Activated CD8-positive, alpha-beta T cell treated with anti-CD3 and anti-CD28 coated beads for 36 hours (primary cell): ENCODE measurements at regions not wholly inside any gene's neighbourhood (a gene's known extent, or its start where the extent isn't known, plus 50 kb on each side); places are given as distances from the start of the nearest gene placed in this dataset.

Source experiments
- ATAC-seq: fragments of 200-7000 bp; cut with Tn5 transposase; one replicate; pipeline ENCODE4 v1.10.0; 2021; ENCODE audit warnings: mild to moderate bottlenecking, moderate library complexity
- CTCF ChIA-PET: fragments of 350-600 bp; sonication (Branson Sonifier 250); formaldehyde crosslinking; loops from one replicate; lab custom pipeline; 2021; ENCODE audit warnings: antibody characterized with exemption; lab: Charles Lee
- POLR2A ChIA-PET: fragments of 350-600 bp; sonication (Branson Sonifier 250); formaldehyde crosslinking; loops from one replicate; lab custom pipeline; 2021; ENCODE audit warnings: antibody characterized with exemption; lab: Charles Lee
- DNase-seq: peaks from one replicate; pipeline ENCODE4 v3.0.0-alpha.2; 2020
- H3K27ac Mint-ChIP-seq: one replicate; pipeline ENCODE4 v1.8.0; 2021; ENCODE audit warnings: mild to moderate bottlenecking, mixed read lengths
- H3K27me3 Mint-ChIP-seq: one replicate; pipeline ENCODE4 v1.8.0; 2021; ENCODE audit warnings: mixed read lengths
- H3K36me3 Mint-ChIP-seq: one replicate; pipeline ENCODE4 v1.8.0; 2021; ENCODE audit warnings: low read depth, mixed read lengths
- H3K4me1 Mint-ChIP-seq: one replicate; pipeline ENCODE4 v1.8.0; 2021; ENCODE audit warnings: low read depth, mixed read lengths
- H3K4me3 Mint-ChIP-seq: one replicate; pipeline ENCODE4 v1.8.0; 2021; ENCODE audit warnings: mild to moderate bottlenecking, moderate library complexity, mixed read lengths
- H3K9me3 Mint-ChIP-seq: one replicate; pipeline ENCODE4 v1.8.0; 2021; ENCODE audit warnings: mixed read lengths
- CTCF ChIP-seq: fragments of 200-600 bp; IDR thresholded peaks from one replicate; pipeline ENCODE4 v1.8.0; 2022; ENCODE audit warnings: antibody characterized with exemption, mild to moderate bottlenecking
- intact Hi-C: fragments of 100-400 bp; cut with micrococcal nuclease; formaldehyde crosslinking; loops from one replicate; pipeline ENCODE4 v1.10.0; 2022

GRCh38 chr10:78936412-78937342 lies 132.1 kb upstream of the ZMIZ1 start:
- Mint-ChIP-seq H3K36me3 (no peaks in the 10 kb centered on the region), H3K27me3 (no peaks in the 10 kb centered on the region), H3K9me3 (no peaks in the 10 kb centered on the region), H3K4me3 (no peak overlapping the region), H3K4me1 (no peaks in the 10 kb centered on the region), H3K27ac (no peak overlapping the region)
- ChIA-PET CTCF (interaction anchor here (1.5 to 5.1 kb wide), 4 partner anchors 10 to 259 kb away, joined by 3 to 26 read pairs (median 4); no protein-coding TSS in a partner anchor), POLR2A (no interaction called here)
- ATAC-seq: no peak
- DNase-seq: no peak
- intact Hi-C loops: loop anchor here (10.0 kb wide), 1 partner anchor 258 kb away; no protein-coding TSS in a partner anchor
- TF ChIP-seq CTCF: no peak

- Mint-ChIP-seq H3K36me3 (no peaks in the 10 kb centered on the region), H3K27ac (no peak overlapping the region), H3K4me1 (no peaks in the 10 kb centered on the region), H3K4me3 (no peak overlapping the region), H3K9me3 (no peaks in the 10 kb centered on the region), H3K27me3 (no peaks in the 10 kb centered on the region)
- DNase-seq (no peak), ATAC-seq (no peak)
- no peak for TF ChIP-seq CTCF
- intact Hi-C loops: loop anchor here (10.0 kb wide), 1 partner anchor 257 kb away; no protein-coding TSS in a partner anchor
- POLR2A ChIA-PET: no interaction called here
- CTCF ChIA-PET: interaction anchor here (1.5 to 5.1 kb wide), 2 partner anchors 9 to 258 kb away, joined by 4 to 26 read pairs; no protein-coding TSS in a partner anchor
These were observed 131.4 kb upstream of the ZMIZ1 start for GRCh38 chr10:78937393-78937792.

GRCh38 chr10:78937800-78938694 lies 130.7 kb upstream of the ZMIZ1 start:
- H3K36me3 Mint-ChIP-seq: no peaks in the 10 kb centered on the region
- peak; percentile 49 for DNase-seq
- peaks cover 2% of the 10 kb centered on the region for H3K9me3 Mint-ChIP-seq
- H3K27ac Mint-ChIP-seq: no peak overlapping the region
- ChIA-PET CTCF (interaction anchor here (1.5 to 5.1 kb wide), 2 partner anchors 8 to 257 kb away, joined by 4 to 26 read pairs; no protein-coding TSS in a partner anchor), POLR2A (no interaction called here)
- H3K4me1 Mint-ChIP-seq: no peaks in the 10 kb centered on the region
- H3K4me3 Mint-ChIP-seq: no peak overlapping the region
- no peaks in the 10 kb centered on the region for H3K27me3 Mint-ChIP-seq
- intact Hi-C loops: loop anchor here (10.0 kb wide), 1 partner anchor 257 kb away; no protein-coding TSS in a partner anchor
- peak; percentile 79 for ATAC-seq
- peak; percentile 34 for TF ChIP-seq CTCF

- H3K36me3 Mint-ChIP-seq: no peaks in the 10 kb centered on the region
- ATAC-seq: no peak
- H3K27me3 Mint-ChIP-seq: no peaks in the 10 kb centered on the region
- DNase-seq: no peak
- TF ChIP-seq CTCF: no peak
- no peak overlapping the region for H3K27ac Mint-ChIP-seq
- POLR2A ChIA-PET: no interaction called here
- no peak overlapping the region for H3K4me3 Mint-ChIP-seq
- intact Hi-C loops: loop anchor here (10.0 kb wide), 1 partner anchor 256 kb away; no protein-coding TSS in a partner anchor
- CTCF ChIA-PET: no interaction called here
- peaks cover 2% of the 10 kb centered on the region for H3K4me1 Mint-ChIP-seq
- peaks cover 2% of the 10 kb centered on the region for H3K9me3 Mint-ChIP-seq
These were observed 129.8 kb upstream of the ZMIZ1 start for GRCh38 chr10:78938695-78939672.
